Colonic mucosa (tissue), 4 donors: ENCODE measurements at regions not wholly inside any gene's neighbourhood (a gene's known extent, or its start where the extent isn't known, plus 50 kb on each side); places are given as distances from the start of the nearest gene placed in this dataset.

ENCODE experiments used
- DNase-seq: peaks from one replicate; pipeline ENCODE4 v3.0.0-alpha.2; 2020
- H3K27ac ChIP-seq: fragments of 200-600 bp; one replicate; pipeline ENCODE4 v1.8.0; 2021
- H3K27me3 ChIP-seq: fragments of 200-600 bp; one replicate; pipeline ENCODE4 v1.8.0; 2021
- H3K36me3 ChIP-seq: fragments of 200-600 bp; one replicate; pipeline ENCODE4 v1.8.0; 2021
- H3K4me1 ChIP-seq: fragments of 200-600 bp; one replicate; pipeline ENCODE4 v1.8.0; 2021; ENCODE audit warnings: mild to moderate bottlenecking
- H3K4me3 ChIP-seq: fragments of 200-600 bp; one replicate; pipeline ENCODE4 v1.8.0; 2021
- H3K9ac ChIP-seq, 2 donors: one replicate each; pipeline ENCODE4 v1.7.0; 2013; ENCODE audit warnings: control low read depth in 2 of 2, low read depth in 2 of 2, low read length in 2 of 2
- H3K9me3 ChIP-seq: fragments of 200-600 bp; one replicate; pipeline ENCODE4 v1.8.0; 2021
- intact Hi-C: fragments of 100-400 bp; cut with DNase I; formaldehyde crosslinking; loops from one replicate; pipeline ENCODE4 v1.14.1; 2022
- TF ChIP-seq, protein P1 (sequence below): fragments of 200-600 bp; IDR thresholded peaks from one replicate; pipeline ENCODE4 v1.8.0; 2022; ENCODE audit warnings: antibody characterized with exemption, mild to moderate bottlenecking
- donor health status: healthy.
- donor health status: DM: no; HTN: no; CAD: no.
- donor health status: DM: no; HTN: no; CAD: no.

DNA sequence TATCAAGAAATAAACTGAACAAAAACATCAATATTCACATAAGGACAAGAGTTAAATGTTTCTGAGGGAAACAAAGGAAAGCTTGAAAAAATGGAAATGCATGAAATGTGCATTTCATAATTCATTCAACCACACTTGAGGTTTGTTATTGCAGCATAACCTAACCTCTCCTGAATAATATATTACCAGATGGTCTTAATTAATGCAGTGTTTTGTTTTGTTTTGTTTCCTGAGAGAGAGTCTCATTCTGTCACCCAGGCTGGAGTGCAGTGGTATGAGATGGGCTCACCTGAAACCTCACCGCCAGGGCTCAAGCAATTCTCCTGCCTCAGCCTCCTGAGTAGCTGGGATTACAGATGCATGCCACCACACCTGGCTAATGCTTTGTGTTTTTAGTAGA lies 139.9 kb upstream of the PIEZO2 start:
- TF ChIP-seq, protein P1, sequence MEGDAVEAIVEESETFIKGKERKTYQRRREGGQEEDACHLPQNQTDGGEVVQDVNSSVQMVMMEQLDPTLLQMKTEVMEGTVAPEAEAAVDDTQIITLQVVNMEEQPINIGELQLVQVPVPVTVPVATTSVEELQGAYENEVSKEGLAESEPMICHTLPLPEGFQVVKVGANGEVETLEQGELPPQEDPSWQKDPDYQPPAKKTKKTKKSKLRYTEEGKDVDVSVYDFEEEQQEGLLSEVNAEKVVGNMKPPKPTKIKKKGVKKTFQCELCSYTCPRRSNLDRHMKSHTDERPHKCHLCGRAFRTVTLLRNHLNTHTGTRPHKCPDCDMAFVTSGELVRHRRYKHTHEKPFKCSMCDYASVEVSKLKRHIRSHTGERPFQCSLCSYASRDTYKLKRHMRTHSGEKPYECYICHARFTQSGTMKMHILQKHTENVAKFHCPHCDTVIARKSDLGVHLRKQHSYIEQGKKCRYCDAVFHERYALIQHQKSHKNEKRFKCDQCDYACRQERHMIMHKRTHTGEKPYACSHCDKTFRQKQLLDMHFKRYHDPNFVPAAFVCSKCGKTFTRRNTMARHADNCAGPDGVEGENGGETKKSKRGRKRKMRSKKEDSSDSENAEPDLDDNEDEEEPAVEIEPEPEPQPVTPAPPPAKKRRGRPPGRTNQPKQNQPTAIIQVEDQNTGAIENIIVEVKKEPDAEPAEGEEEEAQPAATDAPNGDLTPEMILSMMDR: no peak
- H3K9ac ChIP-seq: no peak overlapping the region

GRCh38 chr18:11288401-11288800 lies 139.0 kb upstream of the PIEZO2 start:
- H3K4me1 ChIP-seq: no peaks in the 10 kb centered on the region
- no peaks in the 10 kb centered on the region for H3K27me3 ChIP-seq
- no peak for DNase-seq
- intact Hi-C loops: no loop called here
- TF ChIP-seq, protein P1: no peak
- H3K9ac ChIP-seq: no peak overlapping the region
- no peaks in the 10 kb centered on the region for H3K9me3 ChIP-seq
- no peak overlapping the region for H3K27ac ChIP-seq
- H3K36me3 ChIP-seq: no peaks in the 10 kb centered on the region
- H3K4me3 ChIP-seq: no peak overlapping the region

More for the DNA sequence above, 139.9 kb upstream of the PIEZO2 start:
- H3K27ac ChIP-seq: no peak overlapping the region
- H3K4me3 ChIP-seq: no peak overlapping the region
- H3K9me3 ChIP-seq: no peaks in the 10 kb centered on the region
- intact Hi-C loops: no loop called here
- DNase-seq: no peak
- no peaks in the 10 kb centered on the region for H3K4me1 ChIP-seq
- no peaks in the 10 kb centered on the region for H3K36me3 ChIP-seq
- no peaks in the 10 kb centered on the region for H3K27me3 ChIP-seq

DNA sequence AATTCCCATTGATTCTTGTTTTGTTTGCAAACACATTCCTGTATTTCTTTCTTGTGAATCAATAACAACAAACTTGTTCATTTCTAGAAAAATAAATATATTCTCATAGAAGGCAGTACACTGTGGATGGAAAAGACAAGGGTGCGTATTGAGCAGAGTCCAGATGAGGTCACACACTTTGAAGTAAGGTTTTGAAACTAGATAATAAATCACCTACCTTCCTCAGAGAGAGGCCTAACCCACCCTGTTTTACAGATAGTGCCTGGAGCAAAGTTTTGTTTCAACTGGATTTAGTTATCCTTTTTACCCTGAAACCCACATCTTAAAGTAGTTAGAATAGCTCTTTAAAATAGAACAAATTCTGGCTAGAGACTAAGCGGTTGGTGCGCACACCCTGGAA lies 137.1 kb upstream of the PIEZO2 start:
- H3K9me3 ChIP-seq: no peaks in the 10 kb centered on the region
- H3K27me3 ChIP-seq: no peaks in the 10 kb centered on the region
- TF ChIP-seq, protein P1: no peak
- DNase-seq: no peak
- no peaks in the 10 kb centered on the region for H3K36me3 ChIP-seq
- no peak overlapping the region for H3K27ac ChIP-seq
- no peak overlapping the region for H3K4me3 ChIP-seq
- no peak overlapping the region for H3K9ac ChIP-seq
- intact Hi-C loops: no loop called here
- no peaks in the 10 kb centered on the region for H3K4me1 ChIP-seq

DNA sequence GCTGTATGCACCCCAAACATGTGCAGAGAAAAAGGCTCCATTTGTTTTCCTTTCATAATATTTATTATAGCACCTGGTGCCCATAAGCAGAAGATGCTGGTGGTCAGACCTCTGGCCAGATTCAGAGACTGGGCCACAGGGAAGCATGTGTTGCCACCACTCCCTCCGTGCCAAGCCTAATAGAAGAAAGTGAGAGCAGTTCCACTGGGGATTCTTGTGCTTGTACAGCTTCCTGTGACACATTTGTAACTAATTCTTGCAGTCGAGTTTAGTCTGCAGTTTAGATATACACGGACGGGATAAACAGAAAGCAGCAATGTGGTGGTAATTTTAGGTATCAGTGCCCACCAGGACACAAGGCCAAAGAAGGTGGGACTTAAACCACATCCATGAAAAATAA lies 135.4 kb upstream of the PIEZO2 start:
- H3K4me3 ChIP-seq: no peak overlapping the region
- H3K27ac ChIP-seq: no peak overlapping the region
- no peak overlapping the region for H3K9ac ChIP-seq
- no peaks in the 10 kb centered on the region for H3K36me3 ChIP-seq
- no peak for DNase-seq
- intact Hi-C loops: no loop called here
- H3K9me3 ChIP-seq: no peaks in the 10 kb centered on the region
- no peaks in the 10 kb centered on the region for H3K27me3 ChIP-seq
- TF ChIP-seq, protein P1: no peak
- no peaks in the 10 kb centered on the region for H3K4me1 ChIP-seq

- no peak overlapping the region for H3K9ac ChIP-seq
- no peak for DNase-seq
- H3K4me3 ChIP-seq: no peak overlapping the region
Observed at GRCh38 chr18:11284349-11284748, 135.0 kb upstream of the PIEZO2 start.

More at GRCh38 chr18:11284349-11284748, 135.0 kb upstream of the PIEZO2 start:
- Histone ChIP-seq H3K27me3 (no peaks in the 10 kb centered on the region), H3K27ac (no peak overlapping the region), H3K36me3 (no peaks in the 10 kb centered on the region), H3K9me3 (no peaks in the 10 kb centered on the region), H3K4me1 (no peaks in the 10 kb centered on the region)
- TF ChIP-seq, protein P1: no peak
- intact Hi-C loops: no loop called here
